Cardiac fibroblast (primary cell): ENCODE measurements at regions not wholly inside any gene's neighbourhood (a gene's known extent, or its start where the extent isn't known, plus 50 kb on each side); places are given as distances from the start of the nearest gene placed in this dataset.
"Not testable (repeated sequence)": the region's sequence is repeated elsewhere in the genome, so short reads cannot be mapped to it uniquely, and the experiment has no call there.

ENCODE experiments used
- DNase-seq, 2 donors: peaks; one replicate each; pipeline versions ENCODE4 v3.0.0 to v3.0.0-alpha.2; 2010; ENCODE audit warnings: low read depth in 2 of 2
- H3K4me3 ChIP-seq, 2 donors: replicated peaks in 1 of 2; 1 replicate in 1 of 2; 2 replicates in 1 of 2; pipeline ENCODE4 v1.5.1; 2011; ENCODE audit warnings: low read depth in 2 of 2, low read length in 2 of 2, mild to moderate bottlenecking in 2 of 2, moderate library complexity in 1 of 2
- TF ChIP-seq, protein P1 (sequence below): IDR thresholded peaks from one replicate; pipeline ENCODE4 v1.5.1; 2011; ENCODE audit warnings: low read depth, mild to moderate bottlenecking, low read length, inconsistent platforms

- DNase-seq: no peak
- TF ChIP-seq, protein P1, sequence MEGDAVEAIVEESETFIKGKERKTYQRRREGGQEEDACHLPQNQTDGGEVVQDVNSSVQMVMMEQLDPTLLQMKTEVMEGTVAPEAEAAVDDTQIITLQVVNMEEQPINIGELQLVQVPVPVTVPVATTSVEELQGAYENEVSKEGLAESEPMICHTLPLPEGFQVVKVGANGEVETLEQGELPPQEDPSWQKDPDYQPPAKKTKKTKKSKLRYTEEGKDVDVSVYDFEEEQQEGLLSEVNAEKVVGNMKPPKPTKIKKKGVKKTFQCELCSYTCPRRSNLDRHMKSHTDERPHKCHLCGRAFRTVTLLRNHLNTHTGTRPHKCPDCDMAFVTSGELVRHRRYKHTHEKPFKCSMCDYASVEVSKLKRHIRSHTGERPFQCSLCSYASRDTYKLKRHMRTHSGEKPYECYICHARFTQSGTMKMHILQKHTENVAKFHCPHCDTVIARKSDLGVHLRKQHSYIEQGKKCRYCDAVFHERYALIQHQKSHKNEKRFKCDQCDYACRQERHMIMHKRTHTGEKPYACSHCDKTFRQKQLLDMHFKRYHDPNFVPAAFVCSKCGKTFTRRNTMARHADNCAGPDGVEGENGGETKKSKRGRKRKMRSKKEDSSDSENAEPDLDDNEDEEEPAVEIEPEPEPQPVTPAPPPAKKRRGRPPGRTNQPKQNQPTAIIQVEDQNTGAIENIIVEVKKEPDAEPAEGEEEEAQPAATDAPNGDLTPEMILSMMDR: no peak
- H3K4me3 ChIP-seq: no peak overlapping the region
These were observed 1115.7 kb downstream of the TMEM121 start for GRCh38 chr14:106642090-106642489.

DNA sequence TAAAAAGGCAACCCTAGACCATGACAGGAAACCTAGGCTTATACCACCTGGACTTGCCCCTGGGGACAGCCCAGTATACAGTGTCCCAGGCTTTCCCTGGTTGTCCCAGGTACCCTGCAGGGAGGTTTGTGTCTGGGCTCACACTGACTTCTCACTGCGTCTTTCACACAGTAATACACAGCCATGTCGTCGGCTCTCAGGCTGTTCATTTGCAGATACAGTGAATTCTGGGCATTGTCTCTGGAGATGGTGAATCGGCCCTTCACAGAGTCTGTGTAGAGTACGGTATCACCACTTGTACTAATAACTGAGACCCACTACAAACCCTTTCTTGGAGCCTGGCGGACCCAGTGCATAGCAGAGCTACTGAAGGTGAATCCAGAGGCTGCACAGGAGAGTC lies 1116.6 kb downstream of the TMEM121 start:
- not testable (repeated sequence) for DNase-seq

GRCh38 chr14:106648874-106649273 lies 1122.5 kb downstream of the TMEM121 start:
- H3K4me3 ChIP-seq, DNase-seq: not testable (repeated sequence)

More for the DNA sequence above, 1116.6 kb downstream of the TMEM121 start:
- H3K4me3 ChIP-seq: not testable (repeated sequence)

DNA sequence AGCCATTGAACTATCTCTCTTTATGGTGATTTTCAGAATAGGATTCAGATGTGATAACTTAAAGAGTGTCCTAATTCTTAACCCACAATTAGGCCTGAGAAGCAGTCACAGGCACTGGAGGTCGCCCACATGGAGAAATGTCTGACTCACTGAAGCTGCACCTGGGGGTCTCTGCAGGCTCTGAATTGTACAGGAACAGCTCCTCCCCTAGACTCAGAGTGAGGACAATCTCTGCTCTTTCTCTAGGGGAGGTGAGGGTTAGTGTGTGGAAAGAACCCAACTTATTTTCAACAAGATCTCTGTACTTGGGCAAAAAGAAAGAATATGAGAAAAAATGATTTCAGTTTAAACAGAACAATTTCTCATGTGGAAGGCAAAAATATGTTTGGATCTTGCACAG lies 1124.6 kb downstream of the TMEM121 start:
- H3K4me3 ChIP-seq: no peak overlapping the region
- TF ChIP-seq, protein P1: no peak
- no peak for DNase-seq

DNA sequence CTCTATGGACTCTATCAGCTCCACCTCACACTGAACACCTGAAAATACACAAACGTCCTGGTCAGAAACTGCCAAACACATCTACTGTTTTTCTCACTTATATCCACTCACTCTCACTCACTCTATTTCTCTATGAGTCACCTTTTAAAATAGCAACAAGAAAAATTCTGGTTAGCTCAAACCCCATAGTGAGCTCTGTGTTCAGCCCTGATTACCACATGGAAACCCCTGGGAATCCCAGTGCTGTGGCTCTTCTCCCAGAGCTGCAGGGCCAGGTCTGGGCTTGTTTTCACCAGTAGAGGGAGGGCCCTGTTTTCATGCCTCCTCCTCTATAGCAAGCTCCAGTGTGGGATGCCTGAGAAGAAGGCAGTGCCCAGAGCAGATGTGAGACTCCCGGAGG lies 1126.1 kb downstream of the TMEM121 start:
- peak in 1 of 2 donors; percentile 16 for DNase-seq
- no peak overlapping the region for H3K4me3 ChIP-seq
- TF ChIP-seq, protein P1: no peak

DNA sequence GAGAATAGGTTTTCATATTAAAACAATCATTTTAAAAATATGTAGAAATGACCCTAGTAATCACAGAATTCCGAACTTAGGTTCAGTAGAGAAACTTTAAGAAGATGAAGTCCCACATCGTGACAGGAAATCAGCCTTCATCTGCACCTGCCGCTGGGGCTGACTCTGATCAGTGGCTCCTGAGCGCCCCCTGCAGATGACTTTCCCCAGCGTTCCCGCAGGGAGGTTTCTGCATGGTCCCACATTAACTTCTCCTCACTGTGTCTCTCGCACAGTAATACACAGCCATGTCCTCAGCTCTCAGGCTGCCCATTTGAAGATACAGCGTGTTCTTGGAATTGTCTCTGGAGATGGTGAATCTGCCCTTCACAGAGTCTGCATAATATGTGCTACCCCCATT lies 1131.1 kb downstream of the TMEM121 start:
- DNase-seq: no peak
- TF ChIP-seq, protein P1: no peak
- no peak overlapping the region for H3K4me3 ChIP-seq

DNA sequence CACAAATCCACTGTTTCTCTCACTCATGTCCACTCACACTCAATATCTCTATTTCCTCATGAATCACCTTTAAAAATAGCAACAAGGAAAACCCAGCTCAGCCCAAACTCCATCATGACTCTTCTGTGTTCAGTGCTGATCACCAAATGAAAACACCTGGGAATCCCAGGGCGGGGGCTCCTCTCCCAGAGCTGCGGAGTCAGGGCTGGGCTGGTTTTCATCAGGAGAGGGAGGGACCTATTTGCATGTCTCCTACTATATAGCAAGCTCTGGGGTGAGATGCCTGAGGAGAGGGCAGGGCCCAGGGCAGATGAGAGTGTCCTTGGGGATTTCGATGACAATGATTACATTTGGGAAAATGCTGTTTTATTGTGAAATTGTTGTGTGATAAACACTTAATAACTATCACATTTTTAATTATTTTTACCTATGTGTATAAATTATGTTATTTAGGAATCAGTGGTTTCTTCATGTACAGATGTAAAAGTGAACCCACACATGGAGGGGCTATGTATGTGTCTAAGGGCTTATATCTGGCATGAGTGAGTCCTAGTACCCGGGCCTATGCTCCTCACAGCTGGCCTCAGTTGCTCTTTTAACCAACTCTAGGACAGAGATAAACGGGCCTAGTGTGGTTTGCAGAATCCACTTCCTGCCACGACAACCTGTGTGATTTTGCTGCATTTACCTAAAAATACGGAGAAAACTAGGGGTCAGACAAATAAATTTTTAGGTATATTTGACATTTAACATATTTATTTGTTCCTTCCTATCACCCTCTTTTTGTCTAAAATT lies 1131.9 kb downstream of the TMEM121 start:
- DNase-seq, H3K4me3 ChIP-seq: not testable (repeated sequence)

GRCh38 chr14:106661561-106661960 lies 1135.2 kb downstream of the TMEM121 start:
- not testable (repeated sequence) for H3K4me3 ChIP-seq
- DNase-seq: peak in 1 of 2 donors; percentile 13

- no peak for DNase-seq
- TF ChIP-seq, protein P1: no peak
- H3K4me3 ChIP-seq: no peak overlapping the region
These were observed 1136.7 kb downstream of the TMEM121 start for GRCh38 chr14:106662936-106663550.
